SK-N-SH (cell line): ENCODE measurements at regions not wholly inside any gene's neighbourhood (a gene's known extent, or its start where the extent isn't known, plus 50 kb on each side); places are given as distances from the start of the nearest gene placed in this dataset.

Source experiments
- CTCF ChIA-PET: fragments of 300-600, 350-600 bp; formaldehyde crosslinking; extraction: SDS; loops from one replicate; lab custom pipeline; 2021; lab: Yijun Ruan, JAX
- POLR2A ChIA-PET: fragments of 350-600 bp; sonication (Branson Sonifier 250); formaldehyde crosslinking; extraction: SDS; loops from one replicate; lab custom pipeline; 2020; ENCODE audit warnings: antibody characterized with exemption, inconsistent platforms; lab: Yijun Ruan, JAX
- DNase-seq: peaks from one replicate; pipeline ENCODE4 v3.0.0; 2012
- H2AFZ ChIP-seq: fragments of 200-600 bp; sonication (generic); 2 replicates; pipeline ENCODE4 v1.8.1; 2016; ENCODE audit warnings: antibody characterized with exemption, mild to moderate bottlenecking, low read depth
- H3F3A ChIP-seq: fragments of 200-600 bp; sonication (generic); replicated peaks from 2 replicates; pipeline ENCODE3; 2016; ENCODE audit warnings: antibody characterized with exemption, mild to moderate bottlenecking; ENCODE audit not compliant: insufficient read depth
- H3K27ac ChIP-seq, 2 experiments: fragments of 200-500 bp in 1 of 2; fragments of 200-600 bp in 1 of 2; sonication (Bioruptor generic) in 1 of 2; sonication (generic), shearing (Covaris generic) in 1 of 2; 2 replicates each; pipeline versions ENCODE4 v1.5.1 to v1.6.1; 2014 to 2016; ENCODE audit warnings: low read depth in 2 of 2, inconsistent platforms in 1 of 2, low read length in 1 of 2, mild to moderate bottlenecking in 1 of 2, mixed read lengths in 1 of 2
- H3K27me3 ChIP-seq: fragments of 200-600 bp; sonication (generic), shearing (Covaris generic); 2 replicates; pipeline ENCODE4 v1.6.1; 2016; ENCODE audit warnings: mixed run types; ENCODE audit not compliant: insufficient read depth
- H3K36me3 ChIP-seq, 2 experiments: fragments of 200-500 bp in 1 of 2; fragments of 200-600 bp in 1 of 2; sonication (Bioruptor generic) in 1 of 2; sonication (generic) in 1 of 2; replicated peaks in 1 of 2; 2 replicates each; pipeline versions ENCODE3 to v1.5.1; 2014 to 2016; ENCODE audit warnings: low read length in 1 of 2, mild to moderate bottlenecking in 1 of 2; ENCODE audit not compliant: insufficient read depth in 2 of 2, control insufficient read depth in 1 of 2
- H3K4me1 ChIP-seq, 2 experiments: fragments of 200-500 bp in 1 of 2; fragments of 200-600 bp in 1 of 2; sonication (Bioruptor generic) in 1 of 2; sonication (generic), shearing (Covaris generic) in 1 of 2; 2 replicates each; pipeline versions ENCODE4 v1.5.1 to v1.6.1; 2014 to 2016; ENCODE audit warnings: low read depth in 1 of 2, low read length in 1 of 2, mixed run types in 1 of 2; ENCODE audit not compliant: insufficient read depth in 2 of 2, control insufficient read depth in 1 of 2
- H3K4me2 ChIP-seq: fragments of 200-600 bp; sonication (generic), shearing (Covaris generic); 2 replicates; pipeline ENCODE4 v1.6.1; 2017; ENCODE audit warnings: mixed run types
- H3K4me3 ChIP-seq, 2 experiments: fragments of 200-500 bp in 1 of 2; fragments of 200-600 bp in 1 of 2; sonication (Bioruptor generic) in 1 of 2; sonication (generic), shearing (Covaris generic) in 1 of 2; 2 replicates each; pipeline versions ENCODE4 v1.5.1 to v1.8.1; 2014 to 2016; ENCODE audit warnings: low read depth in 2 of 2, inconsistent platforms in 1 of 2, low read length in 1 of 2, mild to moderate bottlenecking in 1 of 2, mixed read lengths in 1 of 2, moderate library complexity in 1 of 2
- H3K79me2 ChIP-seq: fragments of 200-600 bp; sonication (generic); 2 replicates; pipeline ENCODE4 v1.8.1; 2017; ENCODE audit warnings: mild to moderate bottlenecking; ENCODE audit not compliant: insufficient read depth
- H3K9ac ChIP-seq: fragments of 200-600 bp; sonication (generic); 2 replicates; pipeline ENCODE4 v1.6.1; 2017; ENCODE audit warnings: mixed run types
- H3K9me2 ChIP-seq: fragments of 200-600 bp; sonication (generic); 2 replicates; pipeline ENCODE4 v1.6.1; 2017; ENCODE audit warnings: mixed run types
- H3K9me3 ChIP-seq: fragments of 200-600 bp; sonication (generic); 2 replicates; pipeline ENCODE4 v1.6.1; 2017; ENCODE audit warnings: mixed run types, mild to moderate bottlenecking, moderate library complexity
- H4K20me1 ChIP-seq: fragments of 200-600 bp; sonication (generic); 2 replicates; pipeline ENCODE4 v1.6.1; 2017; ENCODE audit warnings: mild to moderate bottlenecking, mixed run types; ENCODE audit not compliant: insufficient read depth
- CHD2 ChIP-seq: fragments of 150-350 bp; IDR thresholded peaks from 2 replicates; pipeline ENCODE4 v1.6.1; 2018; ENCODE audit warnings: low read length; ENCODE audit not compliant: partially characterized antibody
- ELF1 ChIP-seq: IDR thresholded peaks from 2 replicates; pipeline ENCODE4 v1.4.0; 2012
- EP300 ChIP-seq, 2 experiments: IDR thresholded peaks; 2 replicates each; pipeline versions ENCODE4 v1.4.0 to v1.6.1; 2012; ENCODE audit warnings: borderline replicate concordance in 1 of 2, low read depth in 1 of 2, low read length in 1 of 2
- FOSL2 ChIP-seq: IDR thresholded peaks from 2 replicates; pipeline ENCODE4 v1.4.0; 2012; ENCODE audit warnings: low read depth, mild to moderate bottlenecking, moderate library complexity, borderline replicate concordance
- GABPA ChIP-seq: IDR thresholded peaks from 2 replicates; pipeline ENCODE4 v1.4.0; 2012; ENCODE audit warnings: low read depth, mild to moderate bottlenecking
- MEF2A ChIP-seq: IDR thresholded peaks from 2 replicates; pipeline ENCODE4 v1.4.0; 2012; ENCODE audit warnings: low read depth, borderline replicate concordance
- POLR2AphosphoS5 ChIP-seq: IDR thresholded peaks from 2 replicates; pipeline ENCODE4 v1.6.1; 2012; ENCODE audit warnings: low read depth, low read length
- RAD21 ChIP-seq: IDR thresholded peaks from 2 replicates; pipeline ENCODE4 v1.6.1; 2012; ENCODE audit warnings: mild to moderate bottlenecking, low read length
- RCOR1 ChIP-seq: fragments of 150-350 bp; IDR thresholded peaks from 2 replicates; pipeline ENCODE4 v1.6.1; 2017; ENCODE audit warnings: antibody characterized with exemption, low read length
- TEAD4 ChIP-seq: IDR thresholded peaks from 2 replicates; pipeline ENCODE4 v1.4.0; 2012; ENCODE audit warnings: mild to moderate bottlenecking, borderline replicate concordance; ENCODE audit not compliant: insufficient read depth
- YY1 ChIP-seq: IDR thresholded peaks from 2 replicates; pipeline ENCODE4 v1.4.0; 2012; ENCODE audit warnings: low read depth, mild to moderate bottlenecking
- WGBS: methylation state at CpG from one replicate; pipeline ENCODE4 v1.1.6; 2017; ENCODE audit warnings: low lambda C conversion rate; 5-methylcytosine and 5-hydroxymethylcytosine counted together
- TF ChIP-seq, protein P1 (sequence below): fragments of 150-350 bp; IDR thresholded peaks from 2 replicates; pipeline ENCODE4 v1.6.1; 2017; ENCODE audit warnings: antibody characterized with exemption, low read length, low read depth, borderline replicate concordance
- TF ChIP-seq, protein P2 (sequence below): fragments of 200-600 bp; sonication (generic); IDR thresholded peaks from 2 replicates; pipeline ENCODE4 v1.6.1; 2017; ENCODE audit warnings: antibody characterized with exemption, mild to moderate bottlenecking, moderate library complexity
- TF ChIP-seq, protein P3 (sequence below): fragments of 150-350 bp; IDR thresholded peaks from 2 replicates; pipeline ENCODE4 v1.6.1; 2016; ENCODE audit warnings: mild to moderate bottlenecking, low read depth, low read length
- TF ChIP-seq, protein P4 (sequence below): IDR thresholded peaks from 2 replicates; pipeline ENCODE4 v1.4.0; 2012; ENCODE audit warnings: low read depth, borderline replicate concordance
- TF ChIP-seq, protein P5 (sequence below): IDR thresholded peaks from 2 replicates; pipeline ENCODE4; 2012
- TF ChIP-seq, protein P6 (sequence below): IDR thresholded peaks from 2 replicates; pipeline ENCODE4 v1.4.0; 2012; ENCODE audit warnings: low read depth
- TF ChIP-seq, protein P7 (sequence below): IDR thresholded peaks from 2 replicates; pipeline ENCODE4 v1.6.1; 2012; ENCODE audit warnings: mild to moderate bottlenecking, low read depth, low read length, moderate library complexity
- TF ChIP-seq, protein P8 (sequence below): IDR thresholded peaks from 2 replicates; pipeline ENCODE4 v1.4.0; 2012; ENCODE audit warnings: low read depth, borderline replicate concordance

DNA sequence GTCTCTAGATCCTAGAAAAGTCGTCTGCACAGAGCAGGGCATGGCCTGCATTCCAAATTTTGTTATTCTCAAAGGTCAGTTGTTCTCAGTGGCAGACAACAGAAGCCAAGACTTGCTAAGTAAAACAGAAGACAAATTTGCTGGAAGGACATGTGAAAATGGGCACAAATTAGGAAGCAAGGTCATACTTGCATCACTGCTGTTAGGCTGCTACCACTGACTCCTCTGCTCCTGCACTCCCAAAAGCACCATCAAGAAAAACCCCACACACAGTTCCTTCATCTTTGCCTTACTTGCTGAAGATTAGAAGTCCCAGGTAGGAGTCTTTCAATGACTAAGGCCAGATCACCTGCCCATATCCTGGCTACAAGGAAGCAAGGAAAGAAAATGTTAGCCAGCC, 69.9 kb upstream of the ATP2C1 start:
- Histone ChIP-seq H4K20me1 (no peaks in the 10 kb centered on the region), H3K27me3 (no peaks in the 10 kb centered on the region), H3K9ac (no peak overlapping the region), H3K4me2 (no peak overlapping the region), H3K27ac (no peak overlapping the region), H3K79me2 (no peaks in the 10 kb centered on the region), H3K9me3 (no peaks in the 10 kb centered on the region), H3K4me3 (no peak overlapping the region), H3K36me3 (no peaks in the 10 kb centered on the region), H2AFZ (no peak overlapping the region), H3F3A (no peaks in the 10 kb centered on the region), H3K9me2 (no peaks in the 10 kb centered on the region), H3K4me1 (peaks cover 0 to 6% of the 10 kb centered on the region in 2 experiments; a peak in 1 of 4 replicates)
- TF ChIP-seq TEAD4: no peak
- TF ChIP-seq MEF2A: no peak
- TF ChIP-seq EP300 (IDR thresholded peaks at IDR 0.05; ENCODE audit: borderline replicate concordance in 1 of 2, low read depth in 1 of 2, low read length in 1 of 2): no peak
- TF ChIP-seq, protein P1, sequence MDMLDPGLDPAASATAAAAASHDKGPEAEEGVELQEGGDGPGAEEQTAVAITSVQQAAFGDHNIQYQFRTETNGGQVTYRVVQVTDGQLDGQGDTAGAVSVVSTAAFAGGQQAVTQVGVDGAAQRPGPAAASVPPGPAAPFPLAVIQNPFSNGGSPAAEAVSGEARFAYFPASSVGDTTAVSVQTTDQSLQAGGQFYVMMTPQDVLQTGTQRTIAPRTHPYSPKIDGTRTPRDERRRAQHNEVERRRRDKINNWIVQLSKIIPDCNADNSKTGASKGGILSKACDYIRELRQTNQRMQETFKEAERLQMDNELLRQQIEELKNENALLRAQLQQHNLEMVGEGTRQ: no peak
- no peak for TF ChIP-seq RAD21
- TF ChIP-seq, protein P2, sequence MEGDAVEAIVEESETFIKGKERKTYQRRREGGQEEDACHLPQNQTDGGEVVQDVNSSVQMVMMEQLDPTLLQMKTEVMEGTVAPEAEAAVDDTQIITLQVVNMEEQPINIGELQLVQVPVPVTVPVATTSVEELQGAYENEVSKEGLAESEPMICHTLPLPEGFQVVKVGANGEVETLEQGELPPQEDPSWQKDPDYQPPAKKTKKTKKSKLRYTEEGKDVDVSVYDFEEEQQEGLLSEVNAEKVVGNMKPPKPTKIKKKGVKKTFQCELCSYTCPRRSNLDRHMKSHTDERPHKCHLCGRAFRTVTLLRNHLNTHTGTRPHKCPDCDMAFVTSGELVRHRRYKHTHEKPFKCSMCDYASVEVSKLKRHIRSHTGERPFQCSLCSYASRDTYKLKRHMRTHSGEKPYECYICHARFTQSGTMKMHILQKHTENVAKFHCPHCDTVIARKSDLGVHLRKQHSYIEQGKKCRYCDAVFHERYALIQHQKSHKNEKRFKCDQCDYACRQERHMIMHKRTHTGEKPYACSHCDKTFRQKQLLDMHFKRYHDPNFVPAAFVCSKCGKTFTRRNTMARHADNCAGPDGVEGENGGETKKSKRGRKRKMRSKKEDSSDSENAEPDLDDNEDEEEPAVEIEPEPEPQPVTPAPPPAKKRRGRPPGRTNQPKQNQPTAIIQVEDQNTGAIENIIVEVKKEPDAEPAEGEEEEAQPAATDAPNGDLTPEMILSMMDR: no peak
- TF ChIP-seq, protein P3, sequence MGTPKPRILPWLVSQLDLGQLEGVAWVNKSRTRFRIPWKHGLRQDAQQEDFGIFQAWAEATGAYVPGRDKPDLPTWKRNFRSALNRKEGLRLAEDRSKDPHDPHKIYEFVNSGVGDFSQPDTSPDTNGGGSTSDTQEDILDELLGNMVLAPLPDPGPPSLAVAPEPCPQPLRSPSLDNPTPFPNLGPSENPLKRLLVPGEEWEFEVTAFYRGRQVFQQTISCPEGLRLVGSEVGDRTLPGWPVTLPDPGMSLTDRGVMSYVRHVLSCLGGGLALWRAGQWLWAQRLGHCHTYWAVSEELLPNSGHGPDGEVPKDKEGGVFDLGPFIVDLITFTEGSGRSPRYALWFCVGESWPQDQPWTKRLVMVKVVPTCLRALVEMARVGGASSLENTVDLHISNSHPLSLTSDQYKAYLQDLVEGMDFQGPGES: no peak
- TF ChIP-seq RCOR1: no peak
- TF ChIP-seq FOSL2: no peak
- TF ChIP-seq ELF1: no peak
- TF ChIP-seq, protein P4, sequence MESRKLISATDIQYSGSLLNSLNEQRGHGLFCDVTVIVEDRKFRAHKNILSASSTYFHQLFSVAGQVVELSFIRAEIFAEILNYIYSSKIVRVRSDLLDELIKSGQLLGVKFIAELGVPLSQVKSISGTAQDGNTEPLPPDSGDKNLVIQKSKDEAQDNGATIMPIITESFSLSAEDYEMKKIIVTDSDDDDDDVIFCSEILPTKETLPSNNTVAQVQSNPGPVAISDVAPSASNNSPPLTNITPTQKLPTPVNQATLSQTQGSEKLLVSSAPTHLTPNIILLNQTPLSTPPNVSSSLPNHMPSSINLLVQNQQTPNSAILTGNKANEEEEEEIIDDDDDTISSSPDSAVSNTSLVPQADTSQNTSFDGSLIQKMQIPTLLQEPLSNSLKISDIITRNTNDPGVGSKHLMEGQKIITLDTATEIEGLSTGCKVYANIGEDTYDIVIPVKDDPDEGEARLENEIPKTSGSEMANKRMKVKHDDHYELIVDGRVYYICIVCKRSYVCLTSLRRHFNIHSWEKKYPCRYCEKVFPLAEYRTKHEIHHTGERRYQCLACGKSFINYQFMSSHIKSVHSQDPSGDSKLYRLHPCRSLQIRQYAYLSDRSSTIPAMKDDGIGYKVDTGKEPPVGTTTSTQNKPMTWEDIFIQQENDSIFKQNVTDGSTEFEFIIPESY: no peak
- TF ChIP-seq, protein P5, sequence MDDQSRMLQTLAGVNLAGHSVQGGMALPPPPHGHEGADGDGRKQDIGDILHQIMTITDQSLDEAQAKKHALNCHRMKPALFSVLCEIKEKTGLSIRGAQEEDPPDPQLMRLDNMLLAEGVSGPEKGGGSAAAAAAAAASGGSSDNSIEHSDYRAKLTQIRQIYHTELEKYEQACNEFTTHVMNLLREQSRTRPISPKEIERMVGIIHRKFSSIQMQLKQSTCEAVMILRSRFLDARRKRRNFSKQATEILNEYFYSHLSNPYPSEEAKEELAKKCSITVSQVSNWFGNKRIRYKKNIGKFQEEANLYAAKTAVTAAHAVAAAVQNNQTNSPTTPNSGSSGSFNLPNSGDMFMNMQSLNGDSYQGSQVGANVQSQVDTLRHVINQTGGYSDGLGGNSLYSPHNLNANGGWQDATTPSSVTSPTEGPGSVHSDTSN: no peak
- no peak for TF ChIP-seq GABPA
- TF ChIP-seq, protein P6, sequence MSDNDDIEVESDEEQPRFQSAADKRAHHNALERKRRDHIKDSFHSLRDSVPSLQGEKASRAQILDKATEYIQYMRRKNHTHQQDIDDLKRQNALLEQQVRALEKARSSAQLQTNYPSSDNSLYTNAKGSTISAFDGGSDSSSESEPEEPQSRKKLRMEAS: no peak
- no peak for TF ChIP-seq YY1
- no peak for TF ChIP-seq CHD2
- TF ChIP-seq, protein P7, sequence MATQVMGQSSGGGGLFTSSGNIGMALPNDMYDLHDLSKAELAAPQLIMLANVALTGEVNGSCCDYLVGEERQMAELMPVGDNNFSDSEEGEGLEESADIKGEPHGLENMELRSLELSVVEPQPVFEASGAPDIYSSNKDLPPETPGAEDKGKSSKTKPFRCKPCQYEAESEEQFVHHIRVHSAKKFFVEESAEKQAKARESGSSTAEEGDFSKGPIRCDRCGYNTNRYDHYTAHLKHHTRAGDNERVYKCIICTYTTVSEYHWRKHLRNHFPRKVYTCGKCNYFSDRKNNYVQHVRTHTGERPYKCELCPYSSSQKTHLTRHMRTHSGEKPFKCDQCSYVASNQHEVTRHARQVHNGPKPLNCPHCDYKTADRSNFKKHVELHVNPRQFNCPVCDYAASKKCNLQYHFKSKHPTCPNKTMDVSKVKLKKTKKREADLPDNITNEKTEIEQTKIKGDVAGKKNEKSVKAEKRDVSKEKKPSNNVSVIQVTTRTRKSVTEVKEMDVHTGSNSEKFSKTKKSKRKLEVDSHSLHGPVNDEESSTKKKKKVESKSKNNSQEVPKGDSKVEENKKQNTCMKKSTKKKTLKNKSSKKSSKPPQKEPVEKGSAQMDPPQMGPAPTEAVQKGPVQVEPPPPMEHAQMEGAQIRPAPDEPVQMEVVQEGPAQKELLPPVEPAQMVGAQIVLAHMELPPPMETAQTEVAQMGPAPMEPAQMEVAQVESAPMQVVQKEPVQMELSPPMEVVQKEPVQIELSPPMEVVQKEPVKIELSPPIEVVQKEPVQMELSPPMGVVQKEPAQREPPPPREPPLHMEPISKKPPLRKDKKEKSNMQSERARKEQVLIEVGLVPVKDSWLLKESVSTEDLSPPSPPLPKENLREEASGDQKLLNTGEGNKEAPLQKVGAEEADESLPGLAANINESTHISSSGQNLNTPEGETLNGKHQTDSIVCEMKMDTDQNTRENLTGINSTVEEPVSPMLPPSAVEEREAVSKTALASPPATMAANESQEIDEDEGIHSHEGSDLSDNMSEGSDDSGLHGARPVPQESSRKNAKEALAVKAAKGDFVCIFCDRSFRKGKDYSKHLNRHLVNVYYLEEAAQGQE: no peak
- no peak for TF ChIP-seq POLR2AphosphoS5
- TF ChIP-seq, protein P8, sequence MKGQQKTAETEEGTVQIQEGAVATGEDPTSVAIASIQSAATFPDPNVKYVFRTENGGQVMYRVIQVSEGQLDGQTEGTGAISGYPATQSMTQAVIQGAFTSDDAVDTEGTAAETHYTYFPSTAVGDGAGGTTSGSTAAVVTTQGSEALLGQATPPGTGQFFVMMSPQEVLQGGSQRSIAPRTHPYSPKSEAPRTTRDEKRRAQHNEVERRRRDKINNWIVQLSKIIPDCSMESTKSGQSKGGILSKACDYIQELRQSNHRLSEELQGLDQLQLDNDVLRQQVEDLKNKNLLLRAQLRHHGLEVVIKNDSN: no peak
- 8% methylated on average over 1 of the region's 1 CpG for WGBS
- ChIA-PET POLR2A (no interaction called here), CTCF (no interaction called here)
- DNase-seq: no peak
